PC-9 (cell line): ENCODE measurements at regions not wholly inside any gene's neighbourhood (a gene's known extent, or its start where the extent isn't known, plus 50 kb on each side); places are given as distances from the start of the nearest gene placed in this dataset.
"Not testable (repeated sequence)": the region's sequence is repeated elsewhere in the genome, so short reads cannot be mapped to it uniquely, and the experiment has no call there.

Source experiments
- CTCF ChIP-seq: fragments of 200-600 bp; sonication (generic); conservative IDR thresholded peaks from 2 replicates; pipeline ENCODE4 v1.6.1; 2017; ENCODE audit warnings: mixed run types, antibody characterized with exemption, mild to moderate bottlenecking, moderate library complexity
- EZH2 ChIP-seq: fragments of 200-600 bp; sonication (generic); IDR thresholded peaks from 2 replicates; pipeline ENCODE4 v1.8.0; 2017; ENCODE audit warnings: antibody characterized with exemption, low read depth

DNA sequence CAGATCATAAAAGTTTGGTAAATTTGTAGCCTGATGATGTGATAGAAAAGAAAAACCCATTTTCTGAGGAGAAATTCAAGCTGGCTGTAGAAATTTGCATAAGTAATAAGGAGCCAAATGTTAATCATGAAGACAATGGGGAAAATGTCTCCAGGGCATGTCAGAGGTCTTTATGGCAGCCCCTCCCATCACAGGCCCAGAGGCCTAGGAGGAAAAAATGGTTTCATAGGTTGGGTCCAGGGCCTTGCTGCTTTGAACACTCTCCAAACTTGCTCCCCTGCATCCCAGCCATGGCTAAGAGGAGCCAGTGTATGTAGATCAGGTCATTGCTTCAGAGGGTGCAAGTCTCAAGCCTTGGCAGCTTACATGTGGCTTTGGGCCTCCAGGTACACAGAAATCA is 903.9 kb upstream of the ADAMTS5 start:
- not testable (repeated sequence) for TF ChIP-seq CTCF, EZH2
